ENCODE measurements at regions not wholly inside any gene's neighbourhood (a gene's known extent, or its start where the extent isn't known, plus 50 kb on each side); places are given as distances from the start of the nearest gene placed in this dataset.

GRCh38 chr6:147869869-147870268 is 361.4 kb downstream of the SAMD5 start:
- no peak for DNase-seq

- no peak for DNase-seq
These were observed 362.1 kb downstream of the SAMD5 start for GRCh38 chr6:147870506-147871110.

- DNase-seq: no peak
These were observed 363.5 kb downstream of the SAMD5 start for GRCh38 chr6:147872002-147872401.

- no peak for DNase-seq
These were observed 365.3 kb downstream of the SAMD5 start for GRCh38 chr6:147873816-147874215.

- DNase-seq: no peak
These were observed 365.8 kb downstream of the SAMD5 start for GRCh38 chr6:147874322-147874721.

- no peak for DNase-seq
These were observed 370.6 kb downstream of the SAMD5 start for GRCh38 chr6:147879031-147879580.

GRCh38 chr6:147881432-147881831 is 372.9 kb downstream of the SAMD5 start:
- DNase-seq: no peak

GRCh38 chr6:147888374-147888773 is 379.9 kb downstream of the SAMD5 start:
- no peak for DNase-seq

- no peak for DNase-seq
These were observed 383.2 kb downstream of the SAMD5 start for GRCh38 chr6:147891671-147892070.

GRCh38 chr6:147892476-147892875 is 384.0 kb downstream of the SAMD5 start:
- no peak for DNase-seq

- no peak for DNase-seq
These were observed 386.8 kb downstream of the SAMD5 start for GRCh38 chr6:147895272-147895671.

GRCh38 chr6:147900247-147900830 is 391.8 kb downstream of the SAMD5 start:
- no peak for DNase-seq

- DNase-seq: no peak
These were observed 394.8 kb downstream of the SAMD5 start for GRCh38 chr6:147903321-147903720.

- DNase-seq: no peak
These were observed 395.4 kb downstream of the SAMD5 start for GRCh38 chr6:147903931-147904330.

GRCh38 chr6:147904416-147904815 is 395.9 kb downstream of the SAMD5 start:
- no peak for DNase-seq

- DNase-seq: no peak
These were observed 397.2 kb downstream of the SAMD5 start for GRCh38 chr6:147905711-147906110.

- no peak for DNase-seq
These were observed 397.9 kb downstream of the SAMD5 start for GRCh38 chr6:147906361-147906760.

- no peak for DNase-seq
These were observed 401.1 kb downstream of the SAMD5 start for GRCh38 chr6:147909640-147910039.

- no peak for DNase-seq
These were observed 401.8 kb downstream of the SAMD5 start for GRCh38 chr6:147910281-147910680.

- no peak for DNase-seq
These were observed 402.6 kb downstream of the SAMD5 start for GRCh38 chr6:147911057-147911456.

GRCh38 chr6:147911686-147912085 is 403.2 kb downstream of the SAMD5 start:
- no peak for DNase-seq

GRCh38 chr6:147922799-147923198 is 414.3 kb downstream of the SAMD5 start:
- DNase-seq: no peak

- DNase-seq: no peak
These were observed 416.1 kb downstream of the SAMD5 start for GRCh38 chr6:147924598-147924997.

GRCh38 chr6:147925826-147926225 is 416.8 kb upstream of the SASH1 start:
- no peak for DNase-seq

- DNase-seq: no peak
These were observed 411.9 kb upstream of the SASH1 start for GRCh38 chr6:147930745-147931144.
